DOHH2 (cell line): ENCODE measurements at regions not wholly inside any gene's neighbourhood (a gene's known extent, or its start where the extent isn't known, plus 50 kb on each side); places are given as distances from the start of the nearest gene placed in this dataset.

ENCODE experiments used
- H3F3A ChIP-seq: fragments of 200-600 bp; sonication (generic), shearing (Covaris generic); 2 replicates; pipeline ENCODE4 v1.6.0; 2016; ENCODE audit warnings: antibody characterized with exemption, mild to moderate bottlenecking; ENCODE audit not compliant: control insufficient read depth, insufficient read depth
- H3K27ac ChIP-seq: fragments of 200-600 bp; sonication (generic); 2 replicates; pipeline ENCODE4 v1.5.1; 2014; ENCODE audit warnings: low read depth, mild to moderate bottlenecking, low read length, moderate library complexity
- H3K27me3 ChIP-seq: fragments of 200-600 bp; sonication (generic); 2 replicates; pipeline ENCODE4 v1.6.1; 2014; ENCODE audit warnings: mild to moderate bottlenecking, low read length, mixed read lengths; ENCODE audit not compliant: control insufficient read depth
- H3K36me3 ChIP-seq: fragments of 200-600 bp; sonication (generic); 2 replicates; pipeline ENCODE4 v1.6.1; 2014; ENCODE audit warnings: mild to moderate bottlenecking, low read length, moderate library complexity, mixed read lengths; ENCODE audit not compliant: control insufficient read depth
- H3K4me1 ChIP-seq: fragments of 200-600 bp; sonication (generic); 2 replicates; pipeline ENCODE4 v1.6.1; 2014; ENCODE audit warnings: mild to moderate bottlenecking, low read length, mixed read lengths; ENCODE audit not compliant: control insufficient read depth
- H3K4me2 ChIP-seq: fragments of 200-600 bp; sonication (generic); 2 replicates; pipeline ENCODE4 v1.6.0; 2014; ENCODE audit warnings: mild to moderate bottlenecking, low read length, moderate library complexity
- H3K4me3 ChIP-seq: fragments of 200-600 bp; sonication (generic); 2 replicates; pipeline ENCODE4 v1.5.1; 2014; ENCODE audit warnings: mild to moderate bottlenecking, low read length, mixed read lengths
- H3K79me2 ChIP-seq: fragments of 200-600 bp; sonication (generic); 2 replicates; pipeline ENCODE4 v1.6.1; 2014; ENCODE audit warnings: mild to moderate bottlenecking, low read length, mixed read lengths; ENCODE audit not compliant: control insufficient read depth
- H3K9me2 ChIP-seq: fragments of 200-600 bp; sonication (generic); replicated peaks from 2 replicates; pipeline ENCODE4 v1.6.1; 2014; ENCODE audit warnings: mild to moderate bottlenecking, low read length, mixed read lengths; ENCODE audit not compliant: control insufficient read depth
- H3K9me3 ChIP-seq: fragments of 200-600 bp; sonication (generic); 2 replicates; pipeline ENCODE4 v1.6.1; 2014; ENCODE audit warnings: antibody characterized with exemption, low read length, mixed read lengths; ENCODE audit not compliant: control insufficient read depth, insufficient read depth
- H4K20me1 ChIP-seq: fragments of 200-600 bp; sonication (generic); 2 replicates; pipeline ENCODE4 v1.6.0; 2014; ENCODE audit warnings: low read depth, mild to moderate bottlenecking, antibody characterized with exemption, low read length, moderate library complexity; ENCODE audit not compliant: control insufficient read depth, insufficient read depth
- CTCF ChIP-seq: fragments of 200-600 bp; sonication (generic); IDR thresholded peaks from one replicate; pipeline ENCODE4 v1.5.1; 2014; ENCODE audit warnings: antibody characterized with exemption, mild to moderate bottlenecking, low read depth, low read length; ENCODE audit not compliant: poor library complexity, severe bottlenecking
- EZH2phosphoT487 ChIP-seq: fragments of 200-600 bp; sonication (generic); IDR thresholded peaks from 2 replicates; pipeline ENCODE4 v1.6.1; 2017; ENCODE audit warnings: borderline replicate concordance, mild to moderate bottlenecking, antibody characterized with exemption, low read length, moderate library complexity, mixed read lengths

DNA sequence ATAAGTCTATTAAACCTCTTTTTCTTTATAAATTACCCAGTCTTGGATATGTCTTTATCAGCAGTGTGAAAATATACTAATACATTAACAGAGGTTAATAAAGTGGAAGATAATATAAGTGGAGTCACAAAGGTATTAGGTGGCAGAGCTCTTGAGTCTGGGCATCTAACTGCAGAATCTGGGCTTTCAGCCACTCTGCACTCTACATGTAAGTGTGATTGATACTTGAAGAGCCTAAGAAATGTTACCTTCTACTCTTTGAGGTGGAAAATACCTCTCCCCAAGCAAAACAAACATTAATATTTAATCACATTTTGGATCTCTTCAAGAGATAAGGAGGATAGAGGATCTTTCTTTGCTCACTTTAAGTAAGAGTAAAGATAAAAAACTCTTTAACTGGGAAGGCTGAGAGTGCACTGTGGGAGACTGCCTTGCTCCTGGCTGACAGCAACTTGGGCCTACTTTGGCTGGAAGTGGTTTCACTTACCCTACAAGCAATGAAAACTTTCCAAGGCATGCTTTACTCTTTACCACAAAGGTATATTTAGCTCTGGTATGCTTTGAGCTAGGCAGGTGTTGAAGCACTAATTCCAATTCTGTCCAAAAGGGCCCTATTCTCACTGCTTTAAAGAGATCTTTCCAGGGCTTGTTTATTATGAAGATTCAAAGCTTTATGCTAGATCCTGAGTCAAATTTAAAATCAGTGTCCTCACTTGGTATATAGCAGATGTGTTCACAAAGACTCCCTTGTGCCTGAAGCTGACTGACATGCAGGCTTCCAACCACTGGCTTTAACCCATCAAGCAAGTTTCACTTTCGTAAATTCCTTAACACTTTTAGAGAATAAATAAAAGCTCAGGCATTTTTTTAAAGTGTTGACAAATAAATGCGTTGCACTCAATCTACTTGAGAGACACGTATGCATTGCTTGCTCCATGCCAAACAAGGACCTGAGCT lies 245.3 kb upstream of the ZP4 start:
- Histone ChIP-seq H3K36me3 (no peaks in the 10 kb centered on the region), H4K20me1 (no peaks in the 10 kb centered on the region), H3K4me1 (no peaks in the 10 kb centered on the region), H3K4me3 (no peak overlapping the region), H3K27me3 (no peaks in the 10 kb centered on the region), H3K9me2 (no peaks in the 10 kb centered on the region), H3K27ac (no peak overlapping the region), H3F3A (no peaks in the 10 kb centered on the region), H3K79me2 (no peaks in the 10 kb centered on the region), H3K4me2 (no peak overlapping the region), H3K9me3 (no peaks in the 10 kb centered on the region)
- no peak for TF ChIP-seq CTCF
- TF ChIP-seq EZH2phosphoT487: no peak

- no peaks in the 10 kb centered on the region for H4K20me1 ChIP-seq
- TF ChIP-seq CTCF (no peak), EZH2phosphoT487 (no peak)
- no peak overlapping the region for H3K27ac ChIP-seq
- no peaks in the 10 kb centered on the region for H3F3A ChIP-seq
- H3K9me2 ChIP-seq: no peaks in the 10 kb centered on the region
- H3K36me3 ChIP-seq: no peaks in the 10 kb centered on the region
- H3K27me3 ChIP-seq: no peaks in the 10 kb centered on the region
- no peaks in the 10 kb centered on the region for H3K4me1 ChIP-seq
- H3K4me2 ChIP-seq: no peak overlapping the region
- H3K9me3 ChIP-seq: no peaks in the 10 kb centered on the region
- H3K79me2 ChIP-seq: no peaks in the 10 kb centered on the region
- no peak overlapping the region for H3K4me3 ChIP-seq
Measured at GRCh38 chr1:238129677-238130076, 239.0 kb upstream of the ZP4 start.

DNA sequence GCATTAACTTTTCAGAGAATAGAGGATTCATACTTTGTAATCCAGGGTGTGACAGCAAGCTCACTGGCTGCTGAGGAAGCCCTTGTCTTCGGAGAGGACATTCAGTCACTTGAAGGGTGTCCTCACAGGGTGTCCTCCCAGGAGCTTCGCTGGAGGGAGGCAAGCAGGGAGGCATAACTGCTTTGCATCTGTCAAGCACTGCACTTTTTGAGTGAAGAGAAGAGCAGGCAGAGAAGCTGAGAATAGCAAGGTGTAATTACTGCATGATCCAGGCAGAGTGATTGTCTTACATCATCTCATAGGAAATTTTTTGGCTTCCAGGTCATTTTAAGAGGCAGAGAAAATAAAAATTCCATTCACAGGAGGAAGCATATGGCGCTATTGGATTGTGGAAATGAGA lies 232.5 kb upstream of the ZP4 start:
- no peaks in the 10 kb centered on the region for H4K20me1 ChIP-seq
- H3K27ac ChIP-seq: no peak overlapping the region
- no peaks in the 10 kb centered on the region for H3F3A ChIP-seq
- no peak for TF ChIP-seq CTCF
- TF ChIP-seq EZH2phosphoT487: no peak
- H3K9me2 ChIP-seq: no peaks in the 10 kb centered on the region
- no peaks in the 10 kb centered on the region for H3K27me3 ChIP-seq
- H3K79me2 ChIP-seq: no peaks in the 10 kb centered on the region
- H3K4me1 ChIP-seq: no peaks in the 10 kb centered on the region
- H3K4me3 ChIP-seq: no peak overlapping the region
- no peaks in the 10 kb centered on the region for H3K9me3 ChIP-seq
- no peaks in the 10 kb centered on the region for H3K36me3 ChIP-seq
- H3K4me2 ChIP-seq: no peak overlapping the region
